ENCODE measurements at regions not wholly inside any gene's neighbourhood (a gene's known extent, or its start where the extent isn't known, plus 50 kb on each side); places are given as distances from the start of the nearest gene placed in this dataset.

- intact Hi-C loops (cut with DNase I), result no loop called here
- FAIRE-seq (no peak), DNase-seq (no peak), ATAC-seq (no peak)
- Histone ChIP-seq H3K9me3 (no peaks in the 10 kb centered on the region), H3K27me3 (no peaks in the 10 kb centered on the region), H3K4me1 (no peaks in the 10 kb centered on the region), H3K36me3 (no peaks in the 10 kb centered on the region), H3K27ac (no peak overlapping the region), H3K4me3 (no peak overlapping the region)
- 62 to 82% methylated on average over 5 of the region's 5 CpGs for WGBS, 2 donors
- TF ChIP-seq CTCF (IDR thresholded peaks at IDR 0.05), result no peak
Observed at GRCh38 chr5:165525271-165525670, 2019.9 kb downstream of the MAT2B start.

DNA sequence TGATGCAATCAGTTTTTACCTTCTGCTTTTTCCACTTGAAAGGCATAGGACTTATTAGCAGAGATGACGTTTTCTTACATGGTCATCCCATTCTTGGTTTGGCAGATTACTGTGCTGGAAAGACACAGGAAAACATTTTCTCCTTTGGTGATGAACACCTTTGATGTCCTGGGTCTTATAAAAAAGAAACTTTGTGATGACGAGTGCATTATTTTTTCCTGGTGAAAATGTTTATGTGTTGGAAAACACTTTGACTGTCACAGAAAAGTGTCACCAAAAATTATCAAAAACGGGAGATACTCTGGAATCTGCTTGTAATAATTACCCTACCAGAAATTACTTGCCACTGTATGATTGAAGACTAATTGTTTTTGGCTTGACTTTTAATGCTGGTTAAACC is 2020.9 kb downstream of the MAT2B start:
- Histone ChIP-seq H3K27ac (no peak overlapping the region), H3K4me1 (no peaks in the 10 kb centered on the region), H3K36me3 (no peaks in the 10 kb centered on the region), H3K9me3 (no peaks in the 10 kb centered on the region), H3K4me3 (no peak overlapping the region), H3K27me3 (peaks cover 0 to 3% (median 0%) of the 10 kb centered on the region in 4 donors)
- no peak for DNase-seq
- intact Hi-C loops (cut with DNase I), result no loop called here
- ATAC-seq, result no peak
- FAIRE-seq, result no peak
- TF ChIP-seq CTCF (IDR thresholded peaks at IDR 0.05), result no peak
- WGBS, 2 donors, result 49 to 66% methylated on average over 3 of the region's 3 CpGs

GRCh38 chr5:165527577-165527976 is 2022.2 kb downstream of the MAT2B start:
- FAIRE-seq, result no peak
- no peak overlapping the region for H3K27ac ChIP-seq
- no peak for TF ChIP-seq CTCF (IDR thresholded peaks at IDR 0.05)
- H3K4me3 ChIP-seq, result no peak overlapping the region
- H3K9me3 ChIP-seq, result no peaks in the 10 kb centered on the region
- intact Hi-C loops (cut with DNase I), result no loop called here
- no peaks in the 10 kb centered on the region for H3K36me3 ChIP-seq
- no peaks in the 10 kb centered on the region for H3K4me1 ChIP-seq
- WGBS, 2 donors, result 57 to 66% methylated on average over 4 of the region's 4 CpGs
- no peak for ATAC-seq
- no peak for DNase-seq
- peaks cover 0 to 5% (median 0%) of the 10 kb centered on the region in 4 donors for H3K27me3 ChIP-seq

- no peak for FAIRE-seq
- no peak for ATAC-seq
- TF ChIP-seq CTCF (IDR thresholded peaks at IDR 0.05), result no peak
- Histone ChIP-seq H3K9me3 (no peaks in the 10 kb centered on the region), H3K4me1 (no peaks in the 10 kb centered on the region), H3K27ac (no peak overlapping the region), H3K27me3 (no peaks in the 10 kb centered on the region), H3K36me3 (no peaks in the 10 kb centered on the region), H3K4me3 (no peak overlapping the region)
- DNase-seq, result no peak
- intact Hi-C loops (cut with DNase I), result no loop called here
Observed at GRCh38 chr5:165538065-165538464, 2032.6 kb downstream of the MAT2B start.

DNA sequence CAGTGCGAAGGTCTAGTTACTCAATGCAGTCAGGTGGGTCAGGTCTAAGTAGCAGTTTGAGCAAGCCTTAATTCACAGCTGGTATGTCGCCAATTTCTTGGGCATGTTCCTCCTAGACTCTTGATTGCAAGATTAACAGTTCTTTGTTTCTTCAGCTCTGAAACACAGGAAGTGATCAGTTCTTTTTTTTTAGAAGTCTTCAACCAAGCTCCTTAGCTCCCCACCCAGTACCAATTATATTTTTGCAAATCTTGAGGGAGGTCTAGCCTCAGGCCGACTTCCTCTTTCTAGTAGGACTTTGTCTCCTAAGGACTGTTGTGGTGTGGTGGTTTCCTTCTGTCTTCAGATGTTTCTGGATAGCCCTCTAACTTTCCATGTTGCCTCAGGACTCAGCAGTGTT is 2054.2 kb downstream of the MAT2B start:
- Histone ChIP-seq H3K27me3 (no peaks in the 10 kb centered on the region), H3K27ac (no peak overlapping the region), H3K9me3 (no peaks in the 10 kb centered on the region), H3K4me1 (no peaks in the 10 kb centered on the region), H3K4me3 (no peak overlapping the region), H3K36me3 (no peaks in the 10 kb centered on the region)
- ATAC-seq (peak in 1 of 4 donors; percentile 41), DNase-seq (no peak), FAIRE-seq (no peak)
- WGBS, 2 donors, result 72 to 87% methylated on average over 3 of the region's 3 CpGs
- no peak for TF ChIP-seq CTCF (IDR thresholded peaks at IDR 0.05)
- intact Hi-C loops (cut with DNase I), result no loop called here

All from pancreas (tissue), 10 donors.